GM23338 (cell line): ENCODE measurements at regions not wholly inside any gene's neighbourhood (a gene's known extent, or its start where the extent isn't known, plus 50 kb on each side); places are given as distances from the start of the nearest gene placed in this dataset.
A peak's percentile ranks its signal among the peaks of the same experiment; 100 is the strongest.

Experiments used
- ATAC-seq: fragments of 200-7000 bp; cut with Tn5 transposase; 3 replicates; pipeline ENCODE4 v1.9.1; 2020
- DNase-seq: peaks from one replicate; pipeline ENCODE4 v3.0.0-alpha.2; 2015; ENCODE audit warnings: low spot score
- H2AFZ ChIP-seq: fragments of 200-600 bp; sonication (generic); 2 replicates; pipeline ENCODE4 v1.8.0; 2016; ENCODE audit warnings: antibody characterized with exemption, mild to moderate bottlenecking, moderate library complexity
- H3F3A ChIP-seq: fragments of 200-600 bp; sonication (generic); replicated peaks from 2 replicates; pipeline ENCODE4 v1.8.0; 2017; ENCODE audit warnings: antibody characterized with exemption, mixed run types, low read depth
- H3K27ac ChIP-seq: fragments of 200-600 bp; sonication (generic); 2 replicates; pipeline ENCODE4 v1.6.1; 2016; ENCODE audit warnings: low read depth
- H3K27me3 ChIP-seq: fragments of 200-600 bp; sonication (generic); 2 replicates; pipeline ENCODE4 v1.8.0; 2016; ENCODE audit warnings: mild to moderate bottlenecking, mixed run types, moderate library complexity; ENCODE audit not compliant: insufficient read depth
- H3K36me3 ChIP-seq: fragments of 200-600 bp; sonication (generic); 2 replicates; pipeline ENCODE4 v1.8.0; 2016; ENCODE audit warnings: mild to moderate bottlenecking; ENCODE audit not compliant: insufficient read depth
- H3K4me1 ChIP-seq: fragments of 200-600 bp; sonication (generic); 2 replicates; pipeline ENCODE4 v1.8.0; 2016; ENCODE audit warnings: mild to moderate bottlenecking, moderate library complexity; ENCODE audit not compliant: insufficient read depth
- H3K4me2 ChIP-seq: fragments of 200-600 bp; sonication (generic); 2 replicates; pipeline ENCODE4 v1.7.1; 2017; ENCODE audit warnings: mixed run types
- H3K4me3 ChIP-seq: fragments of 200-600 bp; sonication (generic); 2 replicates; pipeline ENCODE4 v1.6.1; 2016; ENCODE audit warnings: mixed run types
- H3K79me2 ChIP-seq: fragments of 200-600 bp; sonication (generic); replicated peaks from 2 replicates; pipeline ENCODE4 v1.8.0; 2017; ENCODE audit warnings: mild to moderate bottlenecking; ENCODE audit not compliant: insufficient read depth
- H3K9me2 ChIP-seq: fragments of 200-600 bp; sonication (generic); 2 replicates; pipeline ENCODE4 v1.8.0; 2017; ENCODE audit not compliant: insufficient read depth
- H4K20me1 ChIP-seq: fragments of 200-600 bp; sonication (generic); replicated peaks from 2 replicates; pipeline ENCODE4 v1.8.0; 2017; ENCODE audit warnings: mild to moderate bottlenecking; ENCODE audit not compliant: insufficient read depth
- H3K27ac Mint-ChIP-seq: 2 replicates; pipeline ENCODE4 v1.8.0; 2020; ENCODE audit warnings: inconsistent platforms, mild to moderate bottlenecking, moderate library complexity, mixed read lengths
- H3K27me3 Mint-ChIP-seq: 3 replicates; pipeline ENCODE4 v1.8.0; 2022; ENCODE audit warnings: low read depth, mild to moderate bottlenecking, moderate library complexity, mixed read lengths, inconsistent platforms; ENCODE audit not compliant: insufficient read depth, poor library complexity
- H3K36me3 Mint-ChIP-seq: 3 replicates; pipeline ENCODE4 v1.8.0; 2021; ENCODE audit warnings: low read depth, mild to moderate bottlenecking, inconsistent platforms, moderate library complexity, mixed read lengths
- H3K4me1 Mint-ChIP-seq: 3 replicates; pipeline ENCODE4 v1.8.0; 2020; ENCODE audit warnings: mild to moderate bottlenecking, inconsistent platforms, mixed read lengths
- H3K4me3 Mint-ChIP-seq: 3 replicates; pipeline ENCODE4 v1.8.0; 2021; ENCODE audit warnings: moderate library complexity, mild to moderate bottlenecking, inconsistent platforms, mixed read lengths
- H3K9me3 Mint-ChIP-seq: 3 replicates; pipeline ENCODE4 v1.8.0; 2020; ENCODE audit warnings: moderate library complexity, mild to moderate bottlenecking, inconsistent platforms, mixed read lengths
- CREB1 ChIP-seq: fragments of 250-450 bp; sonication (Bioruptor Pico); IDR thresholded peaks from 2 replicates; pipeline ENCODE4 v1.5.0; 2020; ENCODE audit warnings: low read depth, mild to moderate bottlenecking, moderate library complexity
- ETS1 ChIP-seq: IDR thresholded peaks from 2 replicates; pipeline ENCODE4 v1.6.1; 2016; ENCODE audit warnings: antibody characterized with exemption
- EZH2 ChIP-seq: fragments of 200-600 bp; sonication (generic); IDR thresholded peaks from one replicate; pipeline ENCODE4 v1.8.0; 2017; ENCODE audit warnings: antibody characterized with exemption, mild to moderate bottlenecking, low read depth; ENCODE audit not compliant: unreplicated experiment
- EZH2phosphoT487 ChIP-seq: fragments of 200-600 bp; sonication (generic); IDR thresholded peaks from one replicate; pipeline ENCODE4 v1.8.1; 2018; ENCODE audit warnings: antibody characterized with exemption; ENCODE audit not compliant: unreplicated experiment
- JUNB ChIP-seq: IDR thresholded peaks from one replicate; pipeline ENCODE4 v1.6.1; 2016; ENCODE audit warnings: antibody characterized with exemption; ENCODE audit not compliant: unreplicated experiment
- NANOG ChIP-seq: IDR thresholded peaks from 2 replicates; pipeline ENCODE4 v1.6.1; 2016; ENCODE audit warnings: antibody characterized with exemption, borderline replicate concordance
- POLR2AphosphoS5 ChIP-seq: IDR thresholded peaks from 2 replicates; pipeline ENCODE4 v1.6.1; 2016; ENCODE audit warnings: antibody characterized with exemption, low read depth
- REST ChIP-seq: IDR thresholded peaks from one replicate; pipeline ENCODE4 v1.6.1; 2018; ENCODE audit warnings: antibody characterized with exemption; ENCODE audit not compliant: unreplicated experiment
- STAT1 ChIP-seq: IDR thresholded peaks from one replicate; pipeline ENCODE4 v1.6.1; 2016; ENCODE audit warnings: antibody characterized with exemption; ENCODE audit not compliant: unreplicated experiment
- ZNF114 ChIP-seq: fragments of 250-450 bp; sonication (Bioruptor Pico); IDR thresholded peaks from 2 replicates; pipeline ENCODE4 v1.5.0; 2020; ENCODE audit warnings: mild to moderate bottlenecking, moderate library complexity
- ZNF331 ChIP-seq: fragments of 250-450 bp; sonication (Bioruptor Pico); IDR thresholded peaks from 2 replicates; pipeline ENCODE4 v1.5.0; 2020; ENCODE audit warnings: low read depth, mild to moderate bottlenecking, moderate library complexity
- TF ChIP-seq, protein P1 (sequence below), 2 experiments: fragments of 200-600 bp in 1 of 2; sonication (generic) in 1 of 2; conservative IDR thresholded peaks; 2 replicates each; pipeline versions ENCODE4 v1.5.1 to v1.6.1; 2016 to 2017; ENCODE audit warnings: antibody characterized with exemption in 2 of 2, low read depth in 2 of 2, mild to moderate bottlenecking in 2 of 2, moderate library complexity in 1 of 2

GRCh38 chr5:179438011-179438441 lies 92.8 kb upstream of the ADAMTS2 start:
- Histone ChIP-seq H3K36me3 (no peaks in the 10 kb centered on the region), H3F3A (no peaks in the 10 kb centered on the region), H3K4me3 (no peak overlapping the region), H3K9me2 (no peaks in the 10 kb centered on the region; the same call in 1 of the 2 replicates), H2AFZ (peak overlapping the region; percentile 56; the same call in 1 of the 2 replicates), H4K20me1 (no peaks in the 10 kb centered on the region), H3K4me2 (no peak overlapping the region), H3K4me1 (no peaks in the 10 kb centered on the region), H3K27ac (no peak overlapping the region), H3K79me2 (no peaks in the 10 kb centered on the region), H3K27me3 (no peaks in the 10 kb centered on the region)
- no peak overlapping the region for H3K4me3 Mint-ChIP-seq
- peaks cover 4% of the 10 kb centered on the region for H3K36me3 Mint-ChIP-seq
- H3K4me1 Mint-ChIP-seq, result no peaks in the 10 kb centered on the region
- peaks cover 27% of the 10 kb centered on the region for H3K9me3 Mint-ChIP-seq
- H3K27me3 Mint-ChIP-seq, result peaks cover 11% of the 10 kb centered on the region
- TF ChIP-seq, protein P1, sequence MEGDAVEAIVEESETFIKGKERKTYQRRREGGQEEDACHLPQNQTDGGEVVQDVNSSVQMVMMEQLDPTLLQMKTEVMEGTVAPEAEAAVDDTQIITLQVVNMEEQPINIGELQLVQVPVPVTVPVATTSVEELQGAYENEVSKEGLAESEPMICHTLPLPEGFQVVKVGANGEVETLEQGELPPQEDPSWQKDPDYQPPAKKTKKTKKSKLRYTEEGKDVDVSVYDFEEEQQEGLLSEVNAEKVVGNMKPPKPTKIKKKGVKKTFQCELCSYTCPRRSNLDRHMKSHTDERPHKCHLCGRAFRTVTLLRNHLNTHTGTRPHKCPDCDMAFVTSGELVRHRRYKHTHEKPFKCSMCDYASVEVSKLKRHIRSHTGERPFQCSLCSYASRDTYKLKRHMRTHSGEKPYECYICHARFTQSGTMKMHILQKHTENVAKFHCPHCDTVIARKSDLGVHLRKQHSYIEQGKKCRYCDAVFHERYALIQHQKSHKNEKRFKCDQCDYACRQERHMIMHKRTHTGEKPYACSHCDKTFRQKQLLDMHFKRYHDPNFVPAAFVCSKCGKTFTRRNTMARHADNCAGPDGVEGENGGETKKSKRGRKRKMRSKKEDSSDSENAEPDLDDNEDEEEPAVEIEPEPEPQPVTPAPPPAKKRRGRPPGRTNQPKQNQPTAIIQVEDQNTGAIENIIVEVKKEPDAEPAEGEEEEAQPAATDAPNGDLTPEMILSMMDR (conservative IDR thresholded peaks at IDR 0.05; ENCODE audit: low read depth in 2 of 2), result no peak
- TF ChIP-seq ZNF331 (CRISPR knock-in tag) (no peak), ZNF114 (CRISPR knock-in tag) (no peak), CREB1 (CRISPR knock-in tag) (no peak), STAT1 (no peak), NANOG (no peak), ETS1 (no peak)
- ATAC-seq (peak; percentile 69), DNase-seq (no peak)
- no peak overlapping the region for H3K27ac Mint-ChIP-seq

- peaks cover 11% of the 10 kb centered on the region for H3K27me3 Mint-ChIP-seq
- H3K36me3 ChIP-seq, result no peaks in the 10 kb centered on the region
- no peak overlapping the region for H3K4me2 ChIP-seq
- H3K27me3 ChIP-seq, result no peaks in the 10 kb centered on the region
- no peaks in the 10 kb centered on the region for H3F3A ChIP-seq
- H3K4me1 Mint-ChIP-seq, result no peaks in the 10 kb centered on the region
- peaks cover 4% of the 10 kb centered on the region for H3K36me3 Mint-ChIP-seq
- ATAC-seq (no peak; the same call in 1 of the 3 replicates), DNase-seq (no peak)
- no peak overlapping the region for H3K4me3 Mint-ChIP-seq
- H3K27ac Mint-ChIP-seq, result no peak overlapping the region
- H3K4me1 ChIP-seq, result no peaks in the 10 kb centered on the region
- no peak for TF ChIP-seq EZH2
- TF ChIP-seq POLR2AphosphoS5, result no peak
- no peak for TF ChIP-seq EZH2phosphoT487
- no peak for TF ChIP-seq JUNB
- TF ChIP-seq ZNF331 (CRISPR knock-in tag), result no peak
- TF ChIP-seq REST, result no peak
- no peak for TF ChIP-seq ZNF114 (CRISPR knock-in tag)
- no peak for TF ChIP-seq CREB1 (CRISPR knock-in tag)
- TF ChIP-seq, protein P1 (conservative IDR thresholded peaks at IDR 0.05; ENCODE audit: low read depth in 2 of 2), result no peak
- TF ChIP-seq ETS1, result no peak
- TF ChIP-seq NANOG, result no peak
- peak overlapping the region; percentile 56; the same call in 1 of the 2 replicates for H2AFZ ChIP-seq
- H3K9me2 ChIP-seq, result no peaks in the 10 kb centered on the region; the same call in 1 of the 2 replicates
- H3K79me2 ChIP-seq, result no peaks in the 10 kb centered on the region
- H3K4me3 ChIP-seq, result no peak overlapping the region
- H3K9me3 Mint-ChIP-seq, result peaks cover 27% of the 10 kb centered on the region
- H4K20me1 ChIP-seq, result no peaks in the 10 kb centered on the region
- H3K27ac ChIP-seq, result no peak overlapping the region
These were observed 92.2 kb upstream of the ADAMTS2 start for GRCh38 chr5:179437341-179438001.
